Gastrocnemius medialis (tissue), 4 donors: ENCODE measurements at regions not wholly inside any gene's neighbourhood (a gene's known extent, or its start where the extent isn't known, plus 50 kb on each side); places are given as distances from the start of the nearest gene placed in this dataset.

Experiments
- ATAC-seq, 2 donors: fragments of 150-250 bp; one replicate each; pipeline ENCODE4 v1.9.1; 2016
- DNase-seq, 2 donors: peaks; one replicate each; pipeline ENCODE4 v3.0.0-alpha.2; 2019
- H3K27ac ChIP-seq, 4 donors: fragments of 200-600 bp; sonication (generic); 1 replicate in 1 of 4; 2 replicates in 3 of 4; pipeline ENCODE4 v1.5.1; 2016 to 2018; ENCODE audit warnings: mild to moderate bottlenecking in 2 of 4, moderate library complexity in 1 of 4
- H3K27me3 ChIP-seq, 3 donors: fragments of 200-600 bp; sonication (generic) in 2 of 3; 1 replicate in 1 of 3; 2 replicates in 2 of 3; pipeline versions ENCODE4 v1.5.1 to v1.6.0; 2016 to 2019; ENCODE audit warnings: mild to moderate bottlenecking in 1 of 3, moderate library complexity in 1 of 3
- H3K36me3 ChIP-seq, 2 donors: fragments of 200-600 bp; sonication (generic) in 1 of 2; one replicate each; pipeline ENCODE4 v1.5.1; 2017 to 2018
- H3K4me1 ChIP-seq, 2 donors: fragments of 200-600 bp; sonication (generic) in 1 of 2; one replicate each; pipeline ENCODE4 v1.5.1; 2016 to 2017; ENCODE audit warnings: mild to moderate bottlenecking in 2 of 2
- H3K4me3 ChIP-seq, 4 donors: fragments of 200-600 bp; sonication (generic) in 3 of 4; 1 replicate in 1 of 4; 2 replicates in 3 of 4; pipeline ENCODE4 v1.5.1; 2016 to 2019; ENCODE audit warnings: mild to moderate bottlenecking in 2 of 4
- H3K9me3 ChIP-seq, 3 donors: fragments of 200-600 bp; sonication (generic) in 2 of 3; 1 replicate in 1 of 3; 2 replicates in 2 of 3; pipeline ENCODE4 v1.5.1; 2016 to 2019
- CTCF ChIP-seq, 5 experiments: fragments of 450-650 bp in 3 of 5; fragments of 200-600 bp in 2 of 5; sonication (generic) in 2 of 5; IDR thresholded peaks in 4 of 5; conservative IDR thresholded peaks in 1 of 5; 1 replicate in 4 of 5; 2 replicates in 1 of 5; pipeline ENCODE4 v1.5.1; 2016 to 2019; ENCODE audit warnings: antibody characterized with exemption in 5 of 5, mild to moderate bottlenecking in 3 of 5, moderate library complexity in 3 of 5
- POLR2A ChIP-seq, 2 donors: fragments of 450-650 bp; IDR thresholded peaks; one replicate each; pipeline ENCODE4 v1.6.1; 2017; ENCODE audit warnings: antibody characterized with exemption in 2 of 2, mild to moderate bottlenecking in 2 of 2, moderate library complexity in 2 of 2
- in situ Hi-C, 4 donors: fragments of 200-750 bp; cut with MboI; loops; one replicate each; pipeline versions ENCODE4 v1.15.0 to v1.8.0; 2017; ENCODE audit warnings: low sequenced_read_pairs in 4 of 4
- intact Hi-C: fragments of 100-400 bp; cut with DNase I; formaldehyde crosslinking; loops from one replicate; pipeline ENCODE4 v1.15.1; 2023; ENCODE audit warnings: low total_unique reads

DNA sequence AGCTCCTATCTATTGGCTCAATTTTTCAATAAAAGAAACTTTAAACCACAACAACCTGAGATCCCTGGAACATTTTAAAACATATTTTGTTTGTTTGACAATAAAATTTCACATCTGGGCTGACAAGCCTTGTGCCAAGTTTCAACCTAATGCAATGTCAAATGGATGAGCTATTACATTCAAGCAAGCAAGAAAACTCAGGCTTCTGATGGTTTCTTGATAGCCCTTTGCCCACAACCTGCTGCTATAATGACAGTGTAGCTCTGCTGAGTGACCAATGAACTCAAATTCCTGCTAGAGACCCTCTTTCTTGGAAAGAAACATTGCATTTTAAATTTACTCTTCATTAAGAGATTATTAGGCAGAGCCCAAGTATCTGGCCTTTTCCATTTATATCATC lies 472.9 kb downstream of the ARHGEF28 start:
- no peak overlapping the region for H3K27ac ChIP-seq

DNA sequence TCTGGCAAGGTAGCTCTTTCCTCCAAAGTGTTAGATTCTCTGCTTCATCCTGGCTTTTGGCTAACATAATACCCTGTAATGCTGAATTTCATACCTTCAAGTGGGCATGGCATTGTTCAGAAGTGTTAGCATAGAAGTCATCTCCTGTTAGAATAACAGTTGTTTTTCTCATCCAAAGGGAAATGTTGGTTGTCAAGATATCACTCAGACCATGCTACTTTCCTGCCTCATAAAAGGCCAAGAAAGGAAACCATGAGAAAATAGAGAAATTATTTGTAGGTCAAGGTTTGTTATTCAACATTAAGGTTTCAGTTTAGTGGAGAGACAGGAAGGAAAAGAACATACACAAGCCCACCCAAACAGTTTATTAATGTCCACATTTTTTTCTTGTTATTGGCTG lies 472.5 kb downstream of the ARHGEF28 start:
- no peak for DNase-seq
- intact Hi-C loops: no loop called here
- Histone ChIP-seq H3K4me1 (peaks cover 16 to 21% of the 10 kb centered on the region in 2 donors), H3K4me3 (no peak overlapping the region), H3K9me3 (no peaks in the 10 kb centered on the region), H3K36me3 (no peaks in the 10 kb centered on the region), H3K27me3 (no peaks in the 10 kb centered on the region), H3K27ac (no peak overlapping the region)
- peak in 1 of 2 donors; percentile 18 for ATAC-seq
- no peak for TF ChIP-seq POLR2A (IDR thresholded peaks at IDR 0.05)
- no peak for TF ChIP-seq CTCF (IDR thresholded peaks at IDR 0.05 in 4 of 5, conservative IDR thresholded peaks at IDR 0.05 in 1 of 5)
- in situ Hi-C loops: no loop called here

More for the DNA sequence above, 472.9 kb downstream of the ARHGEF28 start:
- no peak for TF ChIP-seq POLR2A (IDR thresholded peaks at IDR 0.05)
- no peak for TF ChIP-seq CTCF (IDR thresholded peaks at IDR 0.05 in 4 of 5, conservative IDR thresholded peaks at IDR 0.05 in 1 of 5)
- Histone ChIP-seq H3K36me3 (no peaks in the 10 kb centered on the region), H3K4me1 (peaks cover 12 to 16% of the 10 kb centered on the region in 2 donors), H3K27me3 (no peaks in the 10 kb centered on the region), H3K4me3 (no peak overlapping the region), H3K9me3 (no peaks in the 10 kb centered on the region)
- no peak for DNase-seq
- ATAC-seq: no peak
- in situ Hi-C loops: no loop called here
- intact Hi-C loops: no loop called here

DNA sequence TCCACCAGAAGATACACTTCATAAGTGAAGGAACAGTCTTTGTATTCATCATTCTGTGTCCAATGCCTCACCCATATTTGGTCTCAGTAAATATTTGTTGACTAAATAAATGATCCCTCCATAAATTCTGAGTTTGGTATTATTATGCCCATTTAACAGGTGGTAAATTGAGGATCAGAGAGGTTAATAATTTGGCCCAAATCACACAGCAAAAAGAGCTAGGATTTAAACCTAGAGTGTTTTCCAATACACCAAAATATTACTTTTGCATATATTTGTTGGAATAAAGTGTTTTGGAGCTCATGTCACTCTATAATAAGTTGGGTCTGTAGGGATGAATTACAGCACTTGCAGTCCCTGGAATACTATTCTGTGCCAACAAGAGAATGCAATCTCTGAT lies 470.3 kb downstream of the ARHGEF28 start:
- Histone ChIP-seq H3K9me3 (no peaks in the 10 kb centered on the region), H3K36me3 (no peaks in the 10 kb centered on the region), H3K4me3 (no peak overlapping the region), H3K27ac (no peak overlapping the region), H3K4me1 (peaks cover 16 to 21% of the 10 kb centered on the region in 2 donors), H3K27me3 (no peaks in the 10 kb centered on the region)
- no peak for ATAC-seq
- DNase-seq: no peak
- intact Hi-C loops: no loop called here
- TF ChIP-seq POLR2A (IDR thresholded peaks at IDR 0.05) (no peak), CTCF (IDR thresholded peaks at IDR 0.05 in 4 of 5, conservative IDR thresholded peaks at IDR 0.05 in 1 of 5) (no peak)
- in situ Hi-C loops: no loop called here

- ATAC-seq (no peak), DNase-seq (no peak)
- in situ Hi-C loops: no loop called here
- no peak for TF ChIP-seq CTCF (IDR thresholded peaks at IDR 0.05 in 4 of 5, conservative IDR thresholded peaks at IDR 0.05 in 1 of 5)
- no peak for TF ChIP-seq POLR2A (IDR thresholded peaks at IDR 0.05)
- H3K4me3 ChIP-seq: no peak overlapping the region
- no peaks in the 10 kb centered on the region for H3K36me3 ChIP-seq
- H3K27me3 ChIP-seq: no peaks in the 10 kb centered on the region
- intact Hi-C loops: no loop called here
- peaks cover 16 to 21% of the 10 kb centered on the region in 2 donors for H3K4me1 ChIP-seq
- H3K9me3 ChIP-seq: no peaks in the 10 kb centered on the region
- H3K27ac ChIP-seq: no peak overlapping the region
These were observed 469.9 kb downstream of the ARHGEF28 start for GRCh38 chr5:74095871-74096270.

DNA sequence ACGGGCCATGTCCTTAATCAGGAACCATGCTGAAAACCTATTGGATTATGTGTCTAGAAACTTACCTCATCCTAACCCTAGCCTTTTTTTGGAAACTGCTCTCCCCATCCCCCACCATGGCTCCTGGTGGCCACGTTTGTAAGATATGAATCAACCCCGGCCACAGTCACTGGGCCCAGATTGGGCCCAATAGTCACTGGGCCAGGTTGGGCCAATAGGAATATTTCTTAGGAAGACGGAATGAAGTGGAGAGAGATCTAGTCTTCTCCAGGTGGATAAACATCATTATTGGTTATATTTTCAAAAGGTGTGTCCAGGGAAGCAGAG lies 468.7 kb downstream of the ARHGEF28 start:
- Histone ChIP-seq H3K27ac (no peak overlapping the region), H3K36me3 (no peaks in the 10 kb centered on the region), H3K27me3 (no peaks in the 10 kb centered on the region), H3K4me1 (peaks cover 16 to 21% of the 10 kb centered on the region in 2 donors), H3K4me3 (no peak overlapping the region), H3K9me3 (no peaks in the 10 kb centered on the region)
- in situ Hi-C loops (no loop called here), intact Hi-C loops (no loop called here)
- ATAC-seq: peak in 1 of 2 donors; percentile 56
- no peak for TF ChIP-seq POLR2A (IDR thresholded peaks at IDR 0.05)
- no peak for TF ChIP-seq CTCF (IDR thresholded peaks at IDR 0.05 in 4 of 5, conservative IDR thresholded peaks at IDR 0.05 in 1 of 5)
- DNase-seq: peak in 1 of 2 donors; percentile 23
